MG63 (cell line): ENCODE measurements at regions not wholly inside any gene's neighbourhood (a gene's known extent, or its start where the extent isn't known, plus 50 kb on each side); places are given as distances from the start of the nearest gene placed in this dataset.

Source experiments
- DNase-seq: peaks from one replicate; pipeline ENCODE4 v3.0.0-alpha.2; 2020
- H3K27me3 ChIP-seq: fragments of 250-450 bp; sonication (Bioruptor Pico); 2 replicates; pipeline ENCODE4 v1.5.1; 2020; ENCODE audit warnings: mild to moderate bottlenecking, moderate library complexity
- H3K36me3 ChIP-seq: fragments of 250-450 bp; sonication (Bioruptor Pico); 2 replicates; pipeline ENCODE4 v1.5.1; 2020; ENCODE audit warnings: mild to moderate bottlenecking, moderate library complexity
- H3K4me3 ChIP-seq: fragments of 250-450 bp; sonication (Bioruptor Pico); 2 replicates; pipeline ENCODE4 v1.5.1; 2020; ENCODE audit warnings: mild to moderate bottlenecking, moderate library complexity
- H3K9me3 ChIP-seq: fragments of 250-450 bp; sonication (Bioruptor Pico); 2 replicates; pipeline ENCODE4 v1.5.1; 2020; ENCODE audit warnings: mild to moderate bottlenecking, moderate library complexity

GRCh38 chr1:81573458-81573857 lies 227.3 kb upstream of the ADGRL2 start:
- Histone ChIP-seq H3K27me3 (no peaks in the 10 kb centered on the region; the same call in 1 of the 2 replicates), H3K36me3 (no peaks in the 10 kb centered on the region), H3K4me3 (no peak overlapping the region), H3K9me3 (no peaks in the 10 kb centered on the region)
- no peak for DNase-seq

- H3K9me3 ChIP-seq, result no peaks in the 10 kb centered on the region
- H3K27me3 ChIP-seq, result no peaks in the 10 kb centered on the region; the same call in 1 of the 2 replicates
- no peaks in the 10 kb centered on the region for H3K36me3 ChIP-seq
- H3K4me3 ChIP-seq, result no peak overlapping the region
- no peak for DNase-seq
These were observed 228.8 kb upstream of the ADGRL2 start for GRCh38 chr1:81571946-81572345.

- Histone ChIP-seq H3K27me3 (no peaks in the 10 kb centered on the region), H3K4me3 (no peak overlapping the region), H3K9me3 (no peaks in the 10 kb centered on the region), H3K36me3 (no peaks in the 10 kb centered on the region)
- no peak for DNase-seq
These were observed 231.0 kb upstream of the ADGRL2 start for GRCh38 chr1:81569761-81570160.

- Histone ChIP-seq H3K36me3 (no peaks in the 10 kb centered on the region), H3K27me3 (no peaks in the 10 kb centered on the region)
These were observed 237.1 kb upstream of the ADGRL2 start for GRCh38 chr1:81563632-81564031.

GRCh38 chr1:81562934-81563333 lies 237.8 kb upstream of the ADGRL2 start:
- no peaks in the 10 kb centered on the region for H3K27me3 ChIP-seq
- no peak for DNase-seq
- H3K9me3 ChIP-seq, result no peaks in the 10 kb centered on the region
- H3K36me3 ChIP-seq, result no peaks in the 10 kb centered on the region
- no peak overlapping the region for H3K4me3 ChIP-seq

More at GRCh38 chr1:81563632-81564031, 237.1 kb upstream of the ADGRL2 start:
- Histone ChIP-seq H3K4me3 (no peak overlapping the region), H3K9me3 (no peaks in the 10 kb centered on the region)
- DNase-seq, result no peak

- Histone ChIP-seq H3K27me3 (no peaks in the 10 kb centered on the region), H3K9me3 (no peaks in the 10 kb centered on the region), H3K36me3 (no peaks in the 10 kb centered on the region), H3K4me3 (no peak overlapping the region)
- DNase-seq, result no peak
These were observed 240.1 kb upstream of the ADGRL2 start for GRCh38 chr1:81560629-81561028.

- DNase-seq, result no peak
- H3K4me3 ChIP-seq, result no peak overlapping the region
- H3K36me3 ChIP-seq, result no peaks in the 10 kb centered on the region
- H3K9me3 ChIP-seq, result no peaks in the 10 kb centered on the region
- no peaks in the 10 kb centered on the region for H3K27me3 ChIP-seq
These were observed 240.9 kb upstream of the ADGRL2 start for GRCh38 chr1:81559662-81560350.

- Histone ChIP-seq H3K36me3 (no peaks in the 10 kb centered on the region), H3K27me3 (no peaks in the 10 kb centered on the region), H3K4me3 (no peak overlapping the region), H3K9me3 (no peaks in the 10 kb centered on the region)
- DNase-seq, result no peak
These were observed 242.2 kb upstream of the ADGRL2 start for GRCh38 chr1:81558291-81559076.

- Histone ChIP-seq H3K9me3 (no peaks in the 10 kb centered on the region), H3K27me3 (no peaks in the 10 kb centered on the region)
- no peak for DNase-seq
These were observed 243.8 kb upstream of the ADGRL2 start for GRCh38 chr1:81556968-81557367.

GRCh38 chr1:81554534-81554933 lies 246.2 kb upstream of the ADGRL2 start:
- no peak overlapping the region for H3K4me3 ChIP-seq
- no peaks in the 10 kb centered on the region for H3K36me3 ChIP-seq
- H3K9me3 ChIP-seq, result no peaks in the 10 kb centered on the region
- DNase-seq, result no peak
- H3K27me3 ChIP-seq, result no peaks in the 10 kb centered on the region

More at GRCh38 chr1:81556968-81557367, 243.8 kb upstream of the ADGRL2 start:
- Histone ChIP-seq H3K4me3 (no peak overlapping the region), H3K36me3 (no peaks in the 10 kb centered on the region)

GRCh38 chr1:81554108-81554507 lies 246.6 kb upstream of the ADGRL2 start:
- DNase-seq, result no peak
- Histone ChIP-seq H3K9me3 (no peaks in the 10 kb centered on the region), H3K36me3 (no peaks in the 10 kb centered on the region), H3K4me3 (no peak overlapping the region), H3K27me3 (no peaks in the 10 kb centered on the region)

GRCh38 chr1:81553503-81553902 lies 247.2 kb upstream of the ADGRL2 start:
- DNase-seq, result no peak
- Histone ChIP-seq H3K4me3 (no peak overlapping the region), H3K27me3 (no peaks in the 10 kb centered on the region), H3K9me3 (no peaks in the 10 kb centered on the region), H3K36me3 (no peaks in the 10 kb centered on the region)

GRCh38 chr1:81551946-81552345 lies 248.8 kb upstream of the ADGRL2 start:
- no peak for DNase-seq
- H3K4me3 ChIP-seq, result no peak overlapping the region
- no peaks in the 10 kb centered on the region for H3K9me3 ChIP-seq
- H3K27me3 ChIP-seq, result no peaks in the 10 kb centered on the region; the same call in 1 of the 2 replicates
- no peaks in the 10 kb centered on the region for H3K36me3 ChIP-seq

- no peaks in the 10 kb centered on the region for H3K9me3 ChIP-seq
- DNase-seq, result no peak
These were observed 250.0 kb upstream of the ADGRL2 start for GRCh38 chr1:81550753-81551152.

GRCh38 chr1:81549588-81550127 lies 251.1 kb upstream of the ADGRL2 start:
- no peaks in the 10 kb centered on the region for H3K36me3 ChIP-seq
- no peaks in the 10 kb centered on the region; the same call in 1 of the 2 replicates for H3K27me3 ChIP-seq
- H3K4me3 ChIP-seq, result no peak overlapping the region
- no peak for DNase-seq
- H3K9me3 ChIP-seq, result no peaks in the 10 kb centered on the region

More at GRCh38 chr1:81550753-81551152, 250.0 kb upstream of the ADGRL2 start:
- Histone ChIP-seq H3K4me3 (no peak overlapping the region), H3K27me3 (no peaks in the 10 kb centered on the region; the same call in 1 of the 2 replicates), H3K36me3 (no peaks in the 10 kb centered on the region)

GRCh38 chr1:81548918-81549587 lies 251.7 kb upstream of the ADGRL2 start:
- Histone ChIP-seq H3K9me3 (no peaks in the 10 kb centered on the region), H3K36me3 (no peaks in the 10 kb centered on the region), H3K4me3 (no peak overlapping the region), H3K27me3 (no peaks in the 10 kb centered on the region; the same call in 1 of the 2 replicates)
- no peak for DNase-seq

- H3K9me3 ChIP-seq, result no peaks in the 10 kb centered on the region
- no peak overlapping the region for H3K4me3 ChIP-seq
- H3K36me3 ChIP-seq, result no peaks in the 10 kb centered on the region
- no peaks in the 10 kb centered on the region; the same call in 1 of the 2 replicates for H3K27me3 ChIP-seq
- no peak for DNase-seq
These were observed 252.8 kb upstream of the ADGRL2 start for GRCh38 chr1:81547912-81548303.
